ENCODE measurements at regions not wholly inside any gene's neighbourhood (a gene's known extent, or its start where the extent isn't known, plus 50 kb on each side); places are given as distances from the start of the nearest gene placed in this dataset.

- DNase-seq (ENCODE audit: low spot score) = no peak
These were observed 224.4 kb upstream of the GALNT17 start for GRCh38 chr7:70907259-70908247.

- no peak for DNase-seq (ENCODE audit: low spot score)
These were observed 218.0 kb upstream of the GALNT17 start for GRCh38 chr7:70913924-70914323.

- no peak for DNase-seq (ENCODE audit: low spot score)
These were observed 216.9 kb upstream of the GALNT17 start for GRCh38 chr7:70915067-70915466.

GRCh38 chr7:70919481-70920073, 212.4 kb upstream of the GALNT17 start:
- DNase-seq (ENCODE audit: low spot score) = no peak

GRCh38 chr7:70920876-70921275, 211.1 kb upstream of the GALNT17 start:
- no peak for DNase-seq (ENCODE audit: low spot score)

- no peak for DNase-seq (ENCODE audit: low spot score)
These were observed 208.6 kb upstream of the GALNT17 start for GRCh38 chr7:70923181-70923845.

- no peak for DNase-seq (ENCODE audit: low spot score)
These were observed 206.4 kb upstream of the GALNT17 start for GRCh38 chr7:70925411-70926115.

- no peak for DNase-seq (ENCODE audit: low spot score)
These were observed 205.3 kb upstream of the GALNT17 start for GRCh38 chr7:70926666-70927065.

- no peak for DNase-seq (ENCODE audit: low spot score)
These were observed 196.6 kb upstream of the GALNT17 start for GRCh38 chr7:70935311-70935710.

GRCh38 chr7:70935854-70936253, 196.1 kb upstream of the GALNT17 start:
- DNase-seq (ENCODE audit: low spot score) = no peak

- no peak for DNase-seq (ENCODE audit: low spot score)
These were observed 194.5 kb upstream of the GALNT17 start for GRCh38 chr7:70937424-70937823.

- no peak for DNase-seq (ENCODE audit: low spot score)
These were observed 191.3 kb upstream of the GALNT17 start for GRCh38 chr7:70940597-70940996.

GRCh38 chr7:70942791-70943190, 189.2 kb upstream of the GALNT17 start:
- no peak for DNase-seq (ENCODE audit: low spot score)

- no peak for DNase-seq (ENCODE audit: low spot score)
These were observed 187.4 kb upstream of the GALNT17 start for GRCh38 chr7:70944516-70944915.

GRCh38 chr7:70947181-70947580, 184.8 kb upstream of the GALNT17 start:
- no peak for DNase-seq (ENCODE audit: low spot score)

- no peak for DNase-seq (ENCODE audit: low spot score)
These were observed 182.1 kb upstream of the GALNT17 start for GRCh38 chr7:70949862-70950261.

- no peak for DNase-seq (ENCODE audit: low spot score)
These were observed 180.5 kb upstream of the GALNT17 start for GRCh38 chr7:70951271-70951962.

- no peak for DNase-seq (ENCODE audit: low spot score)
These were observed 179.6 kb upstream of the GALNT17 start for GRCh38 chr7:70952311-70952710.

- no peak for DNase-seq (ENCODE audit: low spot score)
These were observed 178.6 kb upstream of the GALNT17 start for GRCh38 chr7:70953331-70953741.

- DNase-seq (ENCODE audit: low spot score) = no peak
These were observed 178.1 kb upstream of the GALNT17 start for GRCh38 chr7:70953796-70954195.

- no peak for DNase-seq (ENCODE audit: low spot score)
These were observed 159.3 kb upstream of the GALNT17 start for GRCh38 chr7:70972693-70973092.

GRCh38 chr7:70975754-70976153, 156.2 kb upstream of the GALNT17 start:
- DNase-seq (ENCODE audit: low spot score) = no peak

Data from CD4-positive, alpha-beta T cell treated with Interleukin-15 for 4 hours (primary cell).